WTC11 (cell line): ENCODE measurements at regions not wholly inside any gene's neighbourhood (a gene's known extent, or its start where the extent isn't known, plus 50 kb on each side); places are given as distances from the start of the nearest gene placed in this dataset.

ENCODE experiments used
- ATAC-seq: fragments of 200-7000 bp; cut with Tn5 transposase; 2 replicates; pipeline ENCODE4 v1.10.0; 2021; ENCODE audit warnings: mild to moderate bottlenecking, moderate library complexity
- CTCF ChIA-PET: fragments of 300-600 bp; sonication (Branson Sonifier 250); formaldehyde crosslinking; loops from one replicate; lab custom pipeline; 2021; ENCODE audit warnings: antibody characterized with exemption; lab: Charles Lee
- POLR2A ChIA-PET: fragments of 350-600 bp; sonication (Branson Sonifier 250); formaldehyde crosslinking; loops from one replicate; lab custom pipeline; 2021; ENCODE audit warnings: antibody characterized with exemption; lab: Charles Lee
- DNase-seq: peaks from one replicate; pipeline ENCODE4 v3.0.0; 2021; ENCODE audit warnings: low spot score
- H3K27ac Mint-ChIP-seq: 2 replicates; pipeline ENCODE4 v1.8.0; 2021; ENCODE audit warnings: mixed read lengths
- H3K27me3 Mint-ChIP-seq: 2 replicates; pipeline ENCODE4 v1.8.0; 2021; ENCODE audit warnings: low read depth, mild to moderate bottlenecking, moderate library complexity, mixed read lengths
- H3K36me3 Mint-ChIP-seq: 2 replicates; pipeline ENCODE4 v1.8.0; 2021; ENCODE audit warnings: mixed read lengths
- H3K4me1 Mint-ChIP-seq: 2 replicates; pipeline ENCODE4 v1.8.0; 2022; ENCODE audit warnings: mixed read lengths
- H3K4me3 Mint-ChIP-seq: 2 replicates; pipeline ENCODE4 v1.8.0; 2021; ENCODE audit warnings: mild to moderate bottlenecking, moderate library complexity, mixed read lengths
- H3K9me3 Mint-ChIP-seq: 2 replicates; pipeline ENCODE4 v1.8.0; 2021; ENCODE audit warnings: mixed read lengths
- ELF4 ChIP-seq: sonication (generic); formaldehyde crosslinking; IDR thresholded peaks from 2 replicates; pipeline ENCODE4 v1.8.1; 2022; ENCODE audit warnings: low read depth, mild to moderate bottlenecking, moderate library complexity, missing genetic modification reagents
- GABPB1 ChIP-seq: sonication (generic); formaldehyde crosslinking; IDR thresholded peaks from 2 replicates; pipeline ENCODE4 v1.8.1; 2023; ENCODE audit warnings: mild to moderate bottlenecking, missing genetic modification reagents
- GRHL2 ChIP-seq: fragments of 250-450 bp; sonication (Bioruptor Pico); IDR thresholded peaks from 2 replicates; pipeline ENCODE4 v1.8.0; 2022; ENCODE audit warnings: mild to moderate bottlenecking, moderate library complexity; ENCODE audit not compliant: insufficient replicate concordance, severe bottlenecking
- JUN ChIP-seq: sonication (generic); formaldehyde crosslinking; IDR thresholded peaks from 2 replicates; pipeline ENCODE4 v1.8.0; 2023; ENCODE audit warnings: mild to moderate bottlenecking, missing genetic modification reagents
- KAT7 ChIP-seq: sonication (generic); formaldehyde crosslinking; IDR thresholded peaks from 2 replicates; pipeline ENCODE4 v1.8.1; 2023; ENCODE audit warnings: missing genetic modification reagents, mild to moderate bottlenecking, borderline replicate concordance
- MXD4 ChIP-seq: fragments of 250-450 bp; sonication (Bioruptor Pico); IDR thresholded peaks from 2 replicates; pipeline ENCODE4 v1.8.0; 2021; ENCODE audit warnings: mild to moderate bottlenecking, moderate library complexity, borderline replicate concordance
- SMAD3 ChIP-seq: sonication (generic); formaldehyde crosslinking; IDR thresholded peaks from 2 replicates; pipeline ENCODE4 v1.8.0; 2022; ENCODE audit warnings: missing genetic modification reagents, mild to moderate bottlenecking, borderline replicate concordance
- TEAD1 ChIP-seq: sonication (generic); formaldehyde crosslinking; IDR thresholded peaks from 2 replicates; pipeline ENCODE4 v1.8.0; 2022; ENCODE audit warnings: mild to moderate bottlenecking, missing genetic modification reagents
- ZNF138 ChIP-seq: sonication (generic); formaldehyde crosslinking; conservative IDR thresholded peaks from 2 replicates; pipeline ENCODE4 v1.8.1; 2022; ENCODE audit warnings: mild to moderate bottlenecking, moderate library complexity, missing genetic modification reagents
- TF ChIP-seq, protein P1 (sequence below): sonication (generic); formaldehyde crosslinking; IDR thresholded peaks from 2 replicates; pipeline ENCODE4 v1.8.0; 2023; ENCODE audit warnings: mild to moderate bottlenecking, missing genetic modification reagents
- TF ChIP-seq, protein P2 (sequence below): fragments of 250-450 bp; sonication (Bioruptor Pico); IDR thresholded peaks from 2 replicates; pipeline ENCODE4 v1.9.0; 2021; ENCODE audit warnings: mild to moderate bottlenecking
- TF ChIP-seq, protein P3 (sequence below): sonication (generic); formaldehyde crosslinking; IDR thresholded peaks from 2 replicates; pipeline ENCODE4 v1.8.0; 2022; ENCODE audit warnings: mild to moderate bottlenecking, missing genetic modification reagents
- TF ChIP-seq, protein P4 (sequence below): sonication (generic); formaldehyde crosslinking; IDR thresholded peaks from 2 replicates; pipeline ENCODE4 v1.8.1; 2022; ENCODE audit warnings: mild to moderate bottlenecking, moderate library complexity, missing genetic modification reagents
- TF ChIP-seq, protein P5 (sequence below): fragments of 250-450 bp; sonication (Bioruptor Pico); IDR thresholded peaks from 2 replicates; pipeline ENCODE4 v2.1.2; 2022; ENCODE audit warnings: mild to moderate bottlenecking, moderate library complexity
- TF ChIP-seq, protein P6 (sequence below): sonication (generic); formaldehyde crosslinking; IDR thresholded peaks from 2 replicates; pipeline ENCODE4 v1.8.1; 2023; ENCODE audit warnings: mild to moderate bottlenecking, missing genetic modification reagents
- TF ChIP-seq, protein P7 (sequence below): sonication (generic); formaldehyde crosslinking; IDR thresholded peaks from 2 replicates; pipeline ENCODE4 v1.8.1; 2022; ENCODE audit warnings: low read depth, missing genetic modification reagents, borderline replicate concordance
- TF ChIP-seq, protein P8 (sequence below): fragments of 250-450 bp; sonication (Bioruptor Pico); IDR thresholded peaks from 2 replicates; pipeline ENCODE4 v1.9.0; 2021; ENCODE audit warnings: mild to moderate bottlenecking, borderline replicate concordance

DNA sequence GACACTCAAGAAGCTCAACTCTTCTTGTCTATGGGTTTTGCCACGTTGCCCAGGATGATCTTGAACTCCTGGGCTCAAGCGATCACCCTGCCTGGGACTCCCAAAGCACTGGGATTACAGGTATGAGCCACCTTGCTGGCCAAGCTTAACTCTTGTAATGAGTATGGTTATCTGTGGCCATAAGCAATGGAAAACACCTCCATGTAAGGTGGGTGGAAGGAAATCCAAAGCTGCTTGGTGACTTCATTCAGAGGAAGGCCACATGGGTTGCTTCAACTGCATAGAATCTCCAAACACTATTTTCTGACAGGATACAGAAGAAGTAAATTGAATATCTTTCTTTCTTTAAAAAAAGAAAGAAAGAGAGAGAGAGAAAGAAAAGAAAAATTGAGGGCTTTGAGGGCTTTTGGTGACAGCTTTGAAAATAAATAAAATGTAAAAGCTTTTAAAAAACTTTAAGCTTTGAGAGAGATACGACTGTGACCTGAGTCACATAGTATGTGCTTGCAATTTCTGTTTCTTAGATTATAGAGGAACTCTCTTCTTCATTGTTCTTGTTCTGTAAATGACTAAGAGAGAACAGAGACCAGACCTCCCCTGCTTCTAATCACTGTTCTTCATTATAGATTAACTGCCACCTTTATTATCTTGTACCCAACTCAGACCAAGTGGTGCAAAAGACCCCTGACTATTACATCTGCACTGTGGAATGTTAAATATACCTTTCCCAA is 123.1 kb upstream of the NDUFV2 start:
- no peak overlapping the region for H3K27ac Mint-ChIP-seq
- TF ChIP-seq, protein P1, sequence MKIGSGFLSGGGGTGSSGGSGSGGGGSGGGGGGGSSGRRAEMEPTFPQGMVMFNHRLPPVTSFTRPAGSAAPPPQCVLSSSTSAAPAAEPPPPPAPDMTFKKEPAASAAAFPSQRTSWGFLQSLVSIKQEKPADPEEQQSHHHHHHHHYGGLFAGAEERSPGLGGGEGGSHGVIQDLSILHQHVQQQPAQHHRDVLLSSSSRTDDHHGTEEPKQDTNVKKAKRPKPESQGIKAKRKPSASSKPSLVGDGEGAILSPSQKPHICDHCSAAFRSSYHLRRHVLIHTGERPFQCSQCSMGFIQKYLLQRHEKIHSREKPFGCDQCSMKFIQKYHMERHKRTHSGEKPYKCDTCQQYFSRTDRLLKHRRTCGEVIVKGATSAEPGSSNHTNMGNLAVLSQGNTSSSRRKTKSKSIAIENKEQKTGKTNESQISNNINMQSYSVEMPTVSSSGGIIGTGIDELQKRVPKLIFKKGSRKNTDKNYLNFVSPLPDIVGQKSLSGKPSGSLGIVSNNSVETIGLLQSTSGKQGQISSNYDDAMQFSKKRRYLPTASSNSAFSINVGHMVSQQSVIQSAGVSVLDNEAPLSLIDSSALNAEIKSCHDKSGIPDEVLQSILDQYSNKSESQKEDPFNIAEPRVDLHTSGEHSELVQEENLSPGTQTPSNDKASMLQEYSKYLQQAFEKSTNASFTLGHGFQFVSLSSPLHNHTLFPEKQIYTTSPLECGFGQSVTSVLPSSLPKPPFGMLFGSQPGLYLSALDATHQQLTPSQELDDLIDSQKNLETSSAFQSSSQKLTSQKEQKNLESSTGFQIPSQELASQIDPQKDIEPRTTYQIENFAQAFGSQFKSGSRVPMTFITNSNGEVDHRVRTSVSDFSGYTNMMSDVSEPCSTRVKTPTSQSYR (CRISPR knock-in tag), result no peak
- TF ChIP-seq ZNF138 (CRISPR knock-in tag), result no peak
- TF ChIP-seq, protein P2, sequence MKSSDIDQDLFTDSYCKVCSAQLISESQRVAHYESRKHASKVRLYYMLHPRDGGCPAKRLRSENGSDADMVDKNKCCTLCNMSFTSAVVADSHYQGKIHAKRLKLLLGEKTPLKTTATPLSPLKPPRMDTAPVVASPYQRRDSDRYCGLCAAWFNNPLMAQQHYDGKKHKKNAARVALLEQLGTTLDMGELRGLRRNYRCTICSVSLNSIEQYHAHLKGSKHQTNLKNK (CRISPR knock-in tag), result no peak
- TF ChIP-seq JUN (CRISPR knock-in tag), result no peak
- TF ChIP-seq, protein P3, sequence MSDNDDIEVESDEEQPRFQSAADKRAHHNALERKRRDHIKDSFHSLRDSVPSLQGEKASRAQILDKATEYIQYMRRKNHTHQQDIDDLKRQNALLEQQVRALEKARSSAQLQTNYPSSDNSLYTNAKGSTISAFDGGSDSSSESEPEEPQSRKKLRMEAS, result no peak
- TF ChIP-seq, protein P4, sequence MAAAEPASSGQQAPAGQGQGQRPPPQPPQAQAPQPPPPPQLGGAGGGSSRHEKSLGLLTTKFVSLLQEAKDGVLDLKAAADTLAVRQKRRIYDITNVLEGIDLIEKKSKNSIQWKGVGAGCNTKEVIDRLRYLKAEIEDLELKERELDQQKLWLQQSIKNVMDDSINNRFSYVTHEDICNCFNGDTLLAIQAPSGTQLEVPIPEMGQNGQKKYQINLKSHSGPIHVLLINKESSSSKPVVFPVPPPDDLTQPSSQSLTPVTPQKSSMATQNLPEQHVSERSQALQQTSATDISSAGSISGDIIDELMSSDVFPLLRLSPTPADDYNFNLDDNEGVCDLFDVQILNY (CRISPR knock-in tag), result no peak
- TF ChIP-seq TEAD1, result no peak
- TF ChIP-seq, protein P5, sequence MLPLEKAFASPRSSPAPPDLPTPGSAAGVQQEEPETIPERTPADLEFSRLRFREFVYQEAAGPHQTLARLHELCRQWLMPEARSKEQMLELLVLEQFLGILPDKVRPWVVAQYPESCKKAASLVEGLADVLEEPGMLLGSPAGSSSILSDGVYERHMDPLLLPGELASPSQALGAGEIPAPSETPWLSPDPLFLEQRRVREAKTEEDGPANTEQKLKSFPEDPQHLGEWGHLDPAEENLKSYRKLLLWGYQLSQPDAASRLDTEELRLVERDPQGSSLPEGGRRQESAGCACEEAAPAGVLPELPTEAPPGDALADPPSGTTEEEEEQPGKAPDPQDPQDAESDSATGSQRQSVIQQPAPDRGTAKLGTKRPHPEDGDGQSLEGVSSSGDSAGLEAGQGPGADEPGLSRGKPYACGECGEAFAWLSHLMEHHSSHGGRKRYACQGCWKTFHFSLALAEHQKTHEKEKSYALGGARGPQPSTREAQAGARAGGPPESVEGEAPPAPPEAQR (CRISPR knock-in tag), result no peak
- TF ChIP-seq, protein P6, sequence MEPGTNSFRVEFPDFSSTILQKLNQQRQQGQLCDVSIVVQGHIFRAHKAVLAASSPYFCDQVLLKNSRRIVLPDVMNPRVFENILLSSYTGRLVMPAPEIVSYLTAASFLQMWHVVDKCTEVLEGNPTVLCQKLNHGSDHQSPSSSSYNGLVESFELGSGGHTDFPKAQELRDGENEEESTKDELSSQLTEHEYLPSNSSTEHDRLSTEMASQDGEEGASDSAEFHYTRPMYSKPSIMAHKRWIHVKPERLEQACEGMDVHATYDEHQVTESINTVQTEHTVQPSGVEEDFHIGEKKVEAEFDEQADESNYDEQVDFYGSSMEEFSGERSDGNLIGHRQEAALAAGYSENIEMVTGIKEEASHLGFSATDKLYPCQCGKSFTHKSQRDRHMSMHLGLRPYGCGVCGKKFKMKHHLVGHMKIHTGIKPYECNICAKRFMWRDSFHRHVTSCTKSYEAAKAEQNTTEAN (CRISPR knock-in tag), result no peak
- no peak for TF ChIP-seq MXD4 (CRISPR knock-in tag)
- TF ChIP-seq, protein P7, sequence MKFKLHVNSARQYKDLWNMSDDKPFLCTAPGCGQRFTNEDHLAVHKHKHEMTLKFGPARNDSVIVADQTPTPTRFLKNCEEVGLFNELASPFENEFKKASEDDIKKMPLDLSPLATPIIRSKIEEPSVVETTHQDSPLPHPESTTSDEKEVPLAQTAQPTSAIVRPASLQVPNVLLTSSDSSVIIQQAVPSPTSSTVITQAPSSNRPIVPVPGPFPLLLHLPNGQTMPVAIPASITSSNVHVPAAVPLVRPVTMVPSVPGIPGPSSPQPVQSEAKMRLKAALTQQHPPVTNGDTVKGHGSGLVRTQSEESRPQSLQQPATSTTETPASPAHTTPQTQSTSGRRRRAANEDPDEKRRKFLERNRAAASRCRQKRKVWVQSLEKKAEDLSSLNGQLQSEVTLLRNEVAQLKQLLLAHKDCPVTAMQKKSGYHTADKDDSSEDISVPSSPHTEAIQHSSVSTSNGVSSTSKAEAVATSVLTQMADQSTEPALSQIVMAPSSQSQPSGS, result no peak
- DNase-seq (no peak), ATAC-seq (no peak)
- H3K9me3 Mint-ChIP-seq, result peaks cover 13% of the 10 kb centered on the region
- peaks cover 55% of the 10 kb centered on the region for H3K4me1 Mint-ChIP-seq
- peaks cover 4% of the 10 kb centered on the region; the same call in 1 of the 2 replicates for H3K36me3 Mint-ChIP-seq
- ChIA-PET CTCF (interaction anchor here (0.8 to 1.4 kb wide), 2 partner anchors 8 to 213 kb away, joined by 3 to 7 read pairs; no protein-coding TSS in a partner anchor), POLR2A (no interaction called here)
- H3K27me3 Mint-ChIP-seq, result no peaks in the 10 kb centered on the region; the same call in 1 of the 2 replicates
- no peak overlapping the region for H3K4me3 Mint-ChIP-seq

DNA sequence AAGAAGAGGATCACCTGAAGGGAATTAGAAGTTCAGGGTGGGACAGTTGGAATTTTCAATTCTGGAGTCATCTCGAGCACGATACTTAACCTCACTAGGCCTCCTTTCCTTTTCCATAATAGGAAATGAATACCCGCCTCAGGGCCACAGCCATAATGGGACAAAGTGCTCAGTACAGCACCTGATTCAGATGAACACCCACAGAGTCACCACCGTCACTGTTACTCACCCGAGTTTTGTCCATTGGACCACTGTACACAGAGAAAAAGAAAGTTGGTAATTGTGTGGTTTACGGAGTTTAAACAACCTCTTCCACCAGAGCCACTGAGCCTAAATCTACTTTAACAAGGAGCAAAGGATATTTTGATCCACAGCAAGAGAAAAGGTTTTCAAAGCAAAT is 122.0 kb upstream of the NDUFV2 start:
- Mint-ChIP-seq H3K27me3 (no peaks in the 10 kb centered on the region; the same call in 1 of the 2 replicates), H3K4me3 (no peak overlapping the region), H3K9me3 (peaks cover 8% of the 10 kb centered on the region), H3K4me1 (peaks cover 55% of the 10 kb centered on the region), H3K27ac (no peak overlapping the region), H3K36me3 (peaks cover 4% of the 10 kb centered on the region; the same call in 1 of the 2 replicates)
- DNase-seq (no peak), ATAC-seq (no peak)
- POLR2A ChIA-PET, result no interaction called here
- TF ChIP-seq SMAD3 (CRISPR knock-in tag), result no peak
- no peak for TF ChIP-seq JUN (CRISPR knock-in tag)
- TF ChIP-seq ELF4 (CRISPR knock-in tag), result no peak
- no peak for TF ChIP-seq KAT7
- TF ChIP-seq, protein P8, sequence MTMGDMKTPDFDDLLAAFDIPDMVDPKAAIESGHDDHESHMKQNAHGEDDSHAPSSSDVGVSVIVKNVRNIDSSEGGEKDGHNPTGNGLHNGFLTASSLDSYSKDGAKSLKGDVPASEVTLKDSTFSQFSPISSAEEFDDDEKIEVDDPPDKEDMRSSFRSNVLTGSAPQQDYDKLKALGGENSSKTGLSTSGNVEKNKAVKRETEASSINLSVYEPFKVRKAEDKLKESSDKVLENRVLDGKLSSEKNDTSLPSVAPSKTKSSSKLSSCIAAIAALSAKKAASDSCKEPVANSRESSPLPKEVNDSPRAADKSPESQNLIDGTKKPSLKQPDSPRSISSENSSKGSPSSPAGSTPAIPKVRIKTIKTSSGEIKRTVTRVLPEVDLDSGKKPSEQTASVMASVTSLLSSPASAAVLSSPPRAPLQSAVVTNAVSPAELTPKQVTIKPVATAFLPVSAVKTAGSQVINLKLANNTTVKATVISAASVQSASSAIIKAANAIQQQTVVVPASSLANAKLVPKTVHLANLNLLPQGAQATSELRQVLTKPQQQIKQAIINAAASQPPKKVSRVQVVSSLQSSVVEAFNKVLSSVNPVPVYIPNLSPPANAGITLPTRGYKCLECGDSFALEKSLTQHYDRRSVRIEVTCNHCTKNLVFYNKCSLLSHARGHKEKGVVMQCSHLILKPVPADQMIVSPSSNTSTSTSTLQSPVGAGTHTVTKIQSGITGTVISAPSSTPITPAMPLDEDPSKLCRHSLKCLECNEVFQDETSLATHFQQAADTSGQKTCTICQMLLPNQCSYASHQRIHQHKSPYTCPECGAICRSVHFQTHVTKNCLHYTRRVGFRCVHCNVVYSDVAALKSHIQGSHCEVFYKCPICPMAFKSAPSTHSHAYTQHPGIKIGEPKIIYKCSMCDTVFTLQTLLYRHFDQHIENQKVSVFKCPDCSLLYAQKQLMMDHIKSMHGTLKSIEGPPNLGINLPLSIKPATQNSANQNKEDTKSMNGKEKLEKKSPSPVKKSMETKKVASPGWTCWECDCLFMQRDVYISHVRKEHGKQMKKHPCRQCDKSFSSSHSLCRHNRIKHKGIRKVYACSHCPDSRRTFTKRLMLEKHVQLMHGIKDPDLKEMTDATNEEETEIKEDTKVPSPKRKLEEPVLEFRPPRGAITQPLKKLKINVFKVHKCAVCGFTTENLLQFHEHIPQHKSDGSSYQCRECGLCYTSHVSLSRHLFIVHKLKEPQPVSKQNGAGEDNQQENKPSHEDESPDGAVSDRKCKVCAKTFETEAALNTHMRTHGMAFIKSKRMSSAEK, result no peak
- no peak for TF ChIP-seq GABPB1
- TF ChIP-seq GRHL2 (CRISPR knock-in tag), result no peak
- CTCF ChIA-PET, result no interaction called here
